Stimulated activated naive CD8-positive, alpha-beta T cell treated with anti-CD3 and anti-CD28 coated beads, Interleukin-15, amount 100 ng/mL, for 72 hours (primary cell): ENCODE measurements at regions not wholly inside any gene's neighbourhood (a gene's known extent, or its start where the extent isn't known, plus 50 kb on each side); places are given as distances from the start of the nearest gene placed in this dataset.

Source experiments
- ATAC-seq: fragments of 150-1000 bp; cut with Tn5 transposase; 2 replicates; pipeline ENCODE4 v1.10.0; 2021; ENCODE audit warnings: mild to moderate bottlenecking, moderate library complexity
- DNase-seq, 2 donors: peaks; one replicate each; pipeline ENCODE4 v3.0.0; 2021 to 2022
- H3K27ac Mint-ChIP-seq, 2 donors: one replicate each; pipeline ENCODE4 v1.8.0; 2022; ENCODE audit warnings: mild to moderate bottlenecking in 2 of 2, mixed read lengths in 2 of 2, moderate library complexity in 2 of 2
- H3K27me3 Mint-ChIP-seq: one replicate; pipeline ENCODE4 v1.8.0; 2022; ENCODE audit warnings: mixed read lengths
- H3K4me1 Mint-ChIP-seq: one replicate; pipeline ENCODE4 v1.8.0; 2022; ENCODE audit warnings: mild to moderate bottlenecking, mixed read lengths
- H3K4me3 Mint-ChIP-seq, 2 donors: one replicate each; pipeline ENCODE4 v1.8.0; 2022; ENCODE audit warnings: mild to moderate bottlenecking in 2 of 2, mixed read lengths in 2 of 2, moderate library complexity in 1 of 2
- H3K9me3 Mint-ChIP-seq, 2 donors: one replicate each; pipeline ENCODE4 v1.8.0; 2022; ENCODE audit warnings: mixed read lengths in 2 of 2

DNA sequence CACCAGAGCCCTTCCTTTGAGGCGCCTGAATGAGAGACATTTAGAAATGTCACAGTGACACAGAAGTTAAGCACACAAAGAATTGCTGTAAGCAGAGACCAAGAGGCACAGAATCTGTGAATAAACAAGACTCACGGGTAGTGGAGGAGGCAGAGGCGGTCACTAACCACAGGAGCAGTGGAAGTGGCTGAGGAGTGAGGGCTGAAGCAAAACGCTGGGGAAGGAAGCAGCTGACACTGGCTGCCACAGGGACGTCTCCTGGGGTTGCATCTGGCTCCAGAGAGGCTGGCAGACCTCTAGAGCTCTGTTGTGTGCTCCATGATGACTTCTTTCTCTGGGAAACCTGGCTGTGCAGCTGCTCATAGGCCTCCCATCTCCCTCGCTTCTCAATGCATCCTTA lies 65.0 kb upstream of the SLC2A12 start:
- H3K27me3 Mint-ChIP-seq, result peaks cover 25% of the 10 kb centered on the region
- peaks cover 18% of the 10 kb centered on the region for H3K4me1 Mint-ChIP-seq
- no peaks in the 10 kb centered on the region for H3K9me3 Mint-ChIP-seq
- H3K27ac Mint-ChIP-seq, result no peak overlapping the region
- no peak overlapping the region for H3K4me3 Mint-ChIP-seq
- DNase-seq (no peak), ATAC-seq (peak; percentile 61)

DNA sequence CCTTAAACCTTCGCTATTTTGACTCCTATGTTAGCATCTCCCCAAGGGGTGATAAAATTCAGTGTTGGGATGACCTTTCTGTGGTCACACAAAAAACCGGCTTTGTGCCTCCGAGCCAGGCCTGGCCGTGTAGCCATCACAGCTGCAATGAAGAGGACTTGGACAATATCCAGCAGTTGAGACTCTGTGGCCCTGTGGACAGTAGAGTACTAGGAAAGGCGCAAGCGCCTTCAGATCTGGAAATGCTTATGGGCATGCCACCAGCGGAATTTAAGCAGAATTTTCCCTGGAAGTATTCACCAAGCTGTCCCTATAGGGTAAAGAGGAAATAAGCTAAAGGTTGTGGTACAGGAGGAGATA lies 63.3 kb upstream of the SLC2A12 start:
- Mint-ChIP-seq H3K27me3 (peaks cover 25% of the 10 kb centered on the region), H3K9me3 (no peaks in the 10 kb centered on the region), H3K4me3 (no peak overlapping the region), H3K4me1 (peaks cover 29% of the 10 kb centered on the region), H3K27ac (no peak overlapping the region)
- DNase-seq, result no peak
- ATAC-seq, result no peak

DNA sequence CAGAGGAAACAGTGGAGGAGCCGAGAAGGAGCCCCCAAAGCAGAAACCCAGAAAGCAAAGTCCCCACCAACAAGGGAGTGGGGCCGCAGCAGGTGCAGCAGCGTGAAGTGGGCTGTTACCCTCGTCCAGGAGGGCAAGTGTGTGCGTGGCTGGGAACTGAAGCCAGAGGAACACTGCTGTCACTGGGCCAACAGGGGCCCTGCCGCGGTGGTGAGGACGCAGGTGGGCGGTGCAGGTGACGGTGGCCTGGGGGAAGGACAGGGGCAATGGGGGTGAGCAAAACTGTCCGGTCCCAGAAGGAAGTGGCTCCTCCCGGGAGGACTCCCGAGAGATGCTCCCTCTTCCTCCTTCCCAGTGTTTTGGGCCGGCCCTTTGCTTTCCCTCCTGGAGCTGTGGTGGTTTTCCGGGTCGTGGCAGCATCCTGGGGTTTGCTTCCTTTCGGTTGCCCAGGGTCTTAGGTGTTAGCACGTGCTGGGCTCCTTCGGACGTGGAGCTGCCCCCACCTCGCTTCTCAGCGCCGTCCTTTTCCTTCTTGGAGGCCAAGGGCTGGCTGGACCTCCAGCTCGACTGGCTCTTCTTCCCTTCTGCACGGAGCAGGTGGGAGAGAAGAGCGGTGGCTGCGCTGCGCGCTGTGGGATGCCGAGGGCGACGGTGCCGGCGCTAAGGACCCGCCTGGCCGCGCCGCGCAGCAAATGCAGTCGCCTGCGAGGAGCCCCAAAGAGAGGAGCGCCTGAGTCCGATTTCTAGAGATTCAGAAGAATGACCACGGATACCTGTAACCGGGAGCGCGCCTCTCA lies 62.7 kb upstream of the SLC2A12 start:
- H3K9me3 Mint-ChIP-seq, result no peaks in the 10 kb centered on the region
- peaks cover 25% of the 10 kb centered on the region for H3K27me3 Mint-ChIP-seq
- no peak overlapping the region for H3K27ac Mint-ChIP-seq
- no peak for DNase-seq
- H3K4me3 Mint-ChIP-seq, result no peak overlapping the region
- ATAC-seq, result no peak
- H3K4me1 Mint-ChIP-seq, result peaks cover 29% of the 10 kb centered on the region

DNA sequence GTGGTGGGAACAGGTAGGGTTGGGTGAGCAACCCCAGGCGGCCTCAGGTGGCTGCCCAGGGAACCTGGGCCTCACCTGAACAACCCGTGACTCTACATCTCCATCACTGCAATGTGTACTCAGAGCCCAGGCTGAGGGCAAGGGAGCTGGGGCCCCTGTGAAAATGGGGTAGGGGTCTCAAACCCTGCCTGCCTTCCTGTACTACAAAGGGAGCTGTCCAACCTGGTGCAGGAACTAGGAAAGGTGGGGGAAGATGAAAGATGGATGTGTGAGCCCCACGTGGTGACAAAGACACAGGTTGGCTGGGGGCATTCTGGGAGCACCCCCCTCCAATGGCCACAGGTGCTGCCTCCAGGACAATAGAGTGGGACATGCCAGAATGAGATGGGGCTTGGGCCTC lies 62.1 kb upstream of the SLC2A12 start:
- no peaks in the 10 kb centered on the region for H3K9me3 Mint-ChIP-seq
- peak; percentile 18 for ATAC-seq
- DNase-seq, result no peak
- peaks cover 25% of the 10 kb centered on the region for H3K27me3 Mint-ChIP-seq
- peaks cover 29% of the 10 kb centered on the region for H3K4me1 Mint-ChIP-seq
- H3K27ac Mint-ChIP-seq, result no peak overlapping the region
- H3K4me3 Mint-ChIP-seq, result no peak overlapping the region

DNA sequence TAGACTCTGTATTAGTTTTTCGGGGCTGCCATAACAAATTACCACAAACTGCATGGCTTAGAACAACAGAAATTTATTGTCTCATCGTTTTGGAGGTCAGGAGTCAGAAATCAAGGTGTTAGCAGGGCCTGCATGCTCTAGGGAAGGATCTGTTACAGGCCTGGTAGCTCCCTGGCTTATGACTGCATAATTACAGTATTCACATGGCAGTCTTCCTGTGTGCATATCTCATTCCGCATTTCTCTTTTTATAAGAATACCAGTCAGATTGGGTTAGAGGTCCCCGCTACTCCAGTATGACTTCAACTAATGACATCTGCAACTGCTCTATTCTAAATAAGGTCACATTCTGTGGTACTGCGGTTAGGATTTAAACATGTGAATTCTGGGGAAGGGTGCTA lies 59.3 kb upstream of the SLC2A12 start:
- DNase-seq (no peak), ATAC-seq (no peak)
- Mint-ChIP-seq H3K4me3 (no peak overlapping the region), H3K4me1 (peaks cover 21% of the 10 kb centered on the region), H3K27me3 (peaks cover 25% of the 10 kb centered on the region), H3K27ac (no peak overlapping the region), H3K9me3 (no peaks in the 10 kb centered on the region)

DNA sequence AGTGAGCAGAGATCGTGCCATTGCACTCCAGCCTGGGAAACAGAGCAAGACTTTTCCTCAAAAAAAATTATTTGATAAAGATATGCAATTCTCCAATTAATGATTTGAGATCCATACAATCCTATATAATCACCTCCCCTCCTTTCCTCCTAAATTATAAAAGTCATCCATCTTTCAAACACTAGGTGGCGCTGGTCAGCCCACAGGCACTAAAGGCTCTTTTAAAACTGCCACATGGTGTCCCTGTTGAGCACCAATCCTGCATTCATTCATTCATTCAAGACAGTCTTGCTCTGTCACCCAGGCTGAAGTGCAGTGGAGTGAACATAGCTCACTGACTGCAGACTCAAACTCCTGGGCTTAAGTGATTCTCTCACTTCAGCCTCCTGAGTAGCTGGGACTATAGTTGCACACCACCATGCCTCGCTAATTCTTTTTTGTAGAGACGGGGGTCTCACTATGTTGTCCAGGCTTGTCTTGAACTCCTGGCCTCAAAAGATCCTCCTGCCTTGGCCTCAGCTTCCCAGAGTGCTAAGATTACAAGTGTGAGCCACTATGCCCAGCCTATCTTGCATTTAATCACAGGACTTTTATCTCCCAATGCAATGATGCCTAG lies 58.7 kb upstream of the SLC2A12 start:
- Mint-ChIP-seq H3K4me1 (peaks cover 21% of the 10 kb centered on the region), H3K4me3 (no peak overlapping the region), H3K27ac (no peak overlapping the region), H3K9me3 (no peaks in the 10 kb centered on the region), H3K27me3 (peaks cover 24% of the 10 kb centered on the region)
- ATAC-seq (peak; percentile 56), DNase-seq (peak; percentile 42 to 48)

DNA sequence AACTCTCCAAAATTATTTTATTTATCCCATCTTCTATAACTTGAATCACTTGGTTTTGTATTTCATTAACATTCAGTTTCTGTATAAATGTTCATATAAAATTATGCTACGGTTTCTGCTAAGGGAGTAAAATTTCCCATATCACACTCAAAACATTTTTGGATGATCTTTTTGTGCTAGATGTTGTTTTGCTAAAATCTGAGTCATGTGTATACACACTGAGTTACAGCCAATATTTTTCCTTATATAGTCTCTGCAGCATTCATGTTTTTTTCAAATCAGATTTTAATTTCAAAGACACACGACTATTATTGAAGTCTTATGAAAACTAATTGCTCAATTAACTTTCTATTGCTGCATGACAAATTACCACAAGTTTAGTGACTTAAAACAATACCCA lies 54.3 kb upstream of the SLC2A12 start:
- peaks cover 4% of the 10 kb centered on the region for H3K4me1 Mint-ChIP-seq
- ATAC-seq (no peak), DNase-seq (no peak)
- H3K9me3 Mint-ChIP-seq, result no peaks in the 10 kb centered on the region
- H3K27me3 Mint-ChIP-seq, result no peaks in the 10 kb centered on the region
- H3K27ac Mint-ChIP-seq, result no peak overlapping the region
- no peak overlapping the region for H3K4me3 Mint-ChIP-seq

DNA sequence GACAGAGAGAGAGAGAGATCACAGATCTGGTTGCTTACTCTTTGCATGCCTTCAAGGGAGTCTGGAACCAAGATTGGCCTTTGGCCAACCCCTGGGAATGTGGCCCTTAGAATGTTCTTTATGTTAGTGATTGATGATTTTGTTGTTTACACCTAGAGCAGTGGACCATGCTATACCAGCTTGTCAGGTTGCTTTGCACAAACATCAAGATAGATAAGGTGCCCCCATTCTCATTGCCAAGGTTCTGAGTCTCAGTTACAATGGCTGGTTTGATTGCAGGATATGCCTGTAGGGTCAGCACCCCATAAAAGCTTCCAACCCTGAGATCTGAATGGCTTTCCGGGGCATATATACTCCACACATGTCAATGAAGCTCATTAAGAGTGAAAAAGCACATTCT lies 53.5 kb upstream of the SLC2A12 start:
- no peaks in the 10 kb centered on the region for H3K4me1 Mint-ChIP-seq
- H3K27me3 Mint-ChIP-seq, result no peaks in the 10 kb centered on the region
- no peak overlapping the region for H3K27ac Mint-ChIP-seq
- no peak overlapping the region for H3K4me3 Mint-ChIP-seq
- no peaks in the 10 kb centered on the region for H3K9me3 Mint-ChIP-seq
- ATAC-seq (no peak), DNase-seq (no peak)

DNA sequence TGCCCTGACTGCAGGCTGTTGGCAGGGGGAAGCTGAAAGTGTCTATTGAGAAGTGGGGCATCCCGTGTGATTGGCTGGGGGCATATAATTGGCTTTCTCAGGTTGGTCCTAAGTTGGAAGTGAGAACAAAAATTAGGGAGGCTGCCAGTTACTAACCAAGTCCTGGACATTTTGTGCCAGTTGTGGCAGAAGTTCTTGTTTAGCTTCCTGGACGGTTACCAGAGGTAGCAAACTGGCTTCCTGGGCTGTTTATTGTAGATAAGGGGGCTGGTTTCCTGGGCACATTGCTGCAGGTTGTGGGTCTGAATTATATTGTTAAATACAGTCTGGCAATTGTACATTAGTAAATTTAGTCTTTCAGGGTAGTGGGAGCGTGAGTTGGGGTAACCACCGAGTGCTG lies 50.6 kb upstream of the SLC2A12 start:
- Mint-ChIP-seq H3K4me1 (no peaks in the 10 kb centered on the region), H3K27ac (no peak overlapping the region), H3K27me3 (peaks cover 16% of the 10 kb centered on the region), H3K9me3 (no peaks in the 10 kb centered on the region), H3K4me3 (no peak overlapping the region)
- DNase-seq, result no peak
- ATAC-seq, result no peak
